ENCODE measurements at regions not wholly inside any gene's neighbourhood (a gene's known extent, or its start where the extent isn't known, plus 50 kb on each side); places are given as distances from the start of the nearest gene placed in this dataset.

DNA sequence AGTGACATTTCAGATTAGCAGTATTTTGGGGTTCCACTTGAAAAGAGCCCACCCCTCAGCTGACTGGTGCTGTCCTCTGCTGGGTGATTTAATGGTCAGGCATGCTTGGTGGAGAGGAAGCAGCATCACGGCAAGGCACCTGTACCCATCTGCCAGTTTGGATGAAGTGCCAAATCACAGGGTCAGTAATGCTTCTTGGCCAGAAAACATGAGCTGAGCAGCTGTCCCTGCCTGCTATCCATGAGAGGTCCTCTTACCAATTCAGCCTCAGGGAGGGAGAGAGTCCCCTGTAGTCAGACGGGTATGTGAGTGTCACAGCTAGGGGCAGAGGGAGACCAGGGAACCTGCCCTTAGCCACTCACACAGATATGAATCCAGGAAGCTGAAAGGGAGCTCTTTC lies 137.9 kb downstream of the SEC61B start:
- TF ChIP-seq, protein P1, sequence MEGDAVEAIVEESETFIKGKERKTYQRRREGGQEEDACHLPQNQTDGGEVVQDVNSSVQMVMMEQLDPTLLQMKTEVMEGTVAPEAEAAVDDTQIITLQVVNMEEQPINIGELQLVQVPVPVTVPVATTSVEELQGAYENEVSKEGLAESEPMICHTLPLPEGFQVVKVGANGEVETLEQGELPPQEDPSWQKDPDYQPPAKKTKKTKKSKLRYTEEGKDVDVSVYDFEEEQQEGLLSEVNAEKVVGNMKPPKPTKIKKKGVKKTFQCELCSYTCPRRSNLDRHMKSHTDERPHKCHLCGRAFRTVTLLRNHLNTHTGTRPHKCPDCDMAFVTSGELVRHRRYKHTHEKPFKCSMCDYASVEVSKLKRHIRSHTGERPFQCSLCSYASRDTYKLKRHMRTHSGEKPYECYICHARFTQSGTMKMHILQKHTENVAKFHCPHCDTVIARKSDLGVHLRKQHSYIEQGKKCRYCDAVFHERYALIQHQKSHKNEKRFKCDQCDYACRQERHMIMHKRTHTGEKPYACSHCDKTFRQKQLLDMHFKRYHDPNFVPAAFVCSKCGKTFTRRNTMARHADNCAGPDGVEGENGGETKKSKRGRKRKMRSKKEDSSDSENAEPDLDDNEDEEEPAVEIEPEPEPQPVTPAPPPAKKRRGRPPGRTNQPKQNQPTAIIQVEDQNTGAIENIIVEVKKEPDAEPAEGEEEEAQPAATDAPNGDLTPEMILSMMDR (IDR thresholded peaks at IDR 0.05; ENCODE audit: borderline replicate concordance, extremely low read depth, low read length, poor library complexity, severe bottlenecking): no peak
- TF ChIP-seq EZH2 (IDR thresholded peaks at IDR 0.05; ENCODE audit: borderline replicate concordance, low read depth, low read length, severe bottlenecking): no peak

All from DND-41 (cell line).